ENCODE measurements at regions not wholly inside any gene's neighbourhood (a gene's known extent, or its start where the extent isn't known, plus 50 kb on each side); places are given as distances from the start of the nearest gene placed in this dataset.

- TF ChIP-seq CTCF (IDR thresholded peaks at IDR 0.05) (no peak), POLR2A (IDR thresholded peaks at IDR 0.05) (no peak)
Observed at GRCh38 chr5:135641734-135642487, 63.1 kb upstream of the CXCL14 start.
